ENCODE measurements at regions not wholly inside any gene's neighbourhood (a gene's known extent, or its start where the extent isn't known, plus 50 kb on each side); places are given as distances from the start of the nearest gene placed in this dataset.
A peak's percentile ranks its signal among the peaks of the same experiment; 100 is the strongest.

GRCh38 chr16:82395212-82395611 is 225.2 kb upstream of the MPHOSPH6 start:
- Histone ChIP-seq H4K20me1 (ENCODE audit: insufficient read depth, low read length) (no peaks in the 10 kb centered on the region), H3K9ac (ENCODE audit: insufficient read depth, low read depth, low read length) (no peak overlapping the region), H3K4me3 (replicated peaks in 1 of 3; ENCODE audit: insufficient read depth in 1 of 3, low read depth in 2 of 3, low read length in 3 of 3) (no peak overlapping the region), H3K79me2 (ENCODE audit: insufficient read depth, low read length) (no peaks in the 10 kb centered on the region), H3K4me1 (ENCODE audit: insufficient read depth, low read length) (peaks cover 11% of the 10 kb centered on the region; the same call in 1 of the 2 replicates), H2AFZ (ENCODE audit: low read length) (no peak overlapping the region), H3K4me2 (ENCODE audit: low read depth, low read length) (no peak overlapping the region), H3K27ac (ENCODE audit: extremely low read length, insufficient read depth, low read length) (no peak overlapping the region), H3K27me3 (ENCODE audit: control insufficient read depth in 1 of 2, insufficient read depth in 2 of 2, low read length in 2 of 2) (no peaks in the 10 kb centered on the region), H3K36me3 (replicated peaks in 1 of 2; ENCODE audit: control insufficient read depth in 1 of 2, insufficient read depth in 2 of 2, low read length in 2 of 2) (no peaks in the 10 kb centered on the region), H3K9me3 (ENCODE audit: low read length) (no peaks in the 10 kb centered on the region)
- DNase-seq (ENCODE audit: low spot score) (peak; percentile 18), ATAC-seq (peak; percentile 93), FAIRE-seq (peak; percentile 39)
- ChIA-PET POLR2A (no interaction called here), CTCF (ENCODE audit: low intra/inter-chr PET ratio, low total read pairs) (no interaction called here)
- no TSS peak for BruUV-seq (replicated peaks)
- in situ Hi-C loops (cut with HindIII; ENCODE audit: extremely low pct_ligation_motif_present, low pct_unique_long_range_greater_than_20kb) (no loop called here), intact Hi-C loops (cut with micrococcal nuclease; ENCODE audit: unreplicated experiment) (no loop called here)
- TF ChIP-seq ZNF644 (CRISPR knock-in tag; IDR thresholded peaks at IDR 0.05; ENCODE audit: low read depth) (peak; percentile 52; the same call in 1 of the 2 replicates), ZBTB40 (IDR thresholded peaks at IDR 0.05) (no peak), ZBTB40 (CRISPR knock-in tag; IDR thresholded peaks at IDR 0.05) (no peak), MBNL3 (CRISPR knock-in tag; conservative IDR thresholded peaks at IDR 0.05) (no peak), FOSL2 (CRISPR knock-in tag; IDR thresholded peaks at IDR 0.05) (0 out of 2 replicates have a peak, but pooled peaks have one; percentile 14), CREM (IDR thresholded peaks at IDR 0.05) (no peak), CREM (CRISPR knock-in tag; IDR thresholded peaks at IDR 0.05) (no peak), FOXA3 (CRISPR knock-in tag; IDR thresholded peaks at IDR 0.05) (peak; percentile 76), FOXP4 (CRISPR knock-in tag; IDR thresholded peaks at IDR 0.05) (0 out of 2 replicates have a peak, but pooled peaks have one; percentile 17), ZNF629 (CRISPR knock-in tag; conservative IDR thresholded peaks at IDR 0.05) (peak; percentile 28; the same call in 1 of the 2 replicates), HNF4A (CRISPR knock-in tag; IDR thresholded peaks at IDR 0.05) (peak; percentile 32; the same call in 1 of the 2 replicates)
- TF ChIP-seq, protein P1, sequence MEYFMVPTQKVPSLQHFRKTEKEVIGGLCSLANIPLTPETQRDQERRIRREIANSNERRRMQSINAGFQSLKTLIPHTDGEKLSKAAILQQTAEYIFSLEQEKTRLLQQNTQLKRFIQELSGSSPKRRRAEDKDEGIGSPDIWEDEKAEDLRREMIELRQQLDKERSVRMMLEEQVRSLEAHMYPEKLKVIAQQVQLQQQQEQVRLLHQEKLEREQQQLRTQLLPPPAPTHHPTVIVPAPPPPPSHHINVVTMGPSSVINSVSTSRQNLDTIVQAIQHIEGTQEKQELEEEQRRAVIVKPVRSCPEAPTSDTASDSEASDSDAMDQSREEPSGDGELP (IDR thresholded peaks at IDR 0.05; ENCODE audit: borderline replicate concordance, low read depth): peak; percentile 72; the same call in 1 of the 2 replicates
